ENCODE measurements at regions not wholly inside any gene's neighbourhood (a gene's known extent, or its start where the extent isn't known, plus 50 kb on each side); places are given as distances from the start of the nearest gene placed in this dataset.

DNA sequence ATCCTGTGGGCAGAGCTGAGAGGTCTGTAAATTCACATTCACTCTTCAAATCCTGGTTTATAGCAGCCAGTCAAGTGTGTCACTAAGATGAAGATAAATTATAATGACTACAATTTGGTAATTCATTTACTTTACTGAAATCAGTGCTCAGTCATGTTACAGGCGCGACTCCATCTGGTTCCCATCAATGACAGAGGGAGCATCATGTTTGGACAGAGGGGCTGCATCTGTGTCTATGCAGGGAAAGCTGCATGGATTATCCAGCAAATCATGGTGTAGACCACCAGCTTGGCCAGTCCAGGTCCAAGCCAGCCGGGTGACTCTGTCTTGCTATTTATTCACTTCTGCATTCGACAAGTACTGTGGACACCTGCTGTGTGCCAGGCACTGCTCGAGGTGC lies 214.1 kb upstream of the ZNF32 start:
- TF ChIP-seq EP300 (IDR thresholded peaks at IDR 0.05; ENCODE audit: borderline replicate concordance in 1 of 2, low read depth in 1 of 2, low read length in 1 of 2) (peak; percentile 8 to 95; a peak in 3 of 4 replicates), POLR2AphosphoS5 (IDR thresholded peaks at IDR 0.05; ENCODE audit: low read depth, low read length) (no peak; the same call in 1 of the 2 replicates)
- TF ChIP-seq, protein P1, sequence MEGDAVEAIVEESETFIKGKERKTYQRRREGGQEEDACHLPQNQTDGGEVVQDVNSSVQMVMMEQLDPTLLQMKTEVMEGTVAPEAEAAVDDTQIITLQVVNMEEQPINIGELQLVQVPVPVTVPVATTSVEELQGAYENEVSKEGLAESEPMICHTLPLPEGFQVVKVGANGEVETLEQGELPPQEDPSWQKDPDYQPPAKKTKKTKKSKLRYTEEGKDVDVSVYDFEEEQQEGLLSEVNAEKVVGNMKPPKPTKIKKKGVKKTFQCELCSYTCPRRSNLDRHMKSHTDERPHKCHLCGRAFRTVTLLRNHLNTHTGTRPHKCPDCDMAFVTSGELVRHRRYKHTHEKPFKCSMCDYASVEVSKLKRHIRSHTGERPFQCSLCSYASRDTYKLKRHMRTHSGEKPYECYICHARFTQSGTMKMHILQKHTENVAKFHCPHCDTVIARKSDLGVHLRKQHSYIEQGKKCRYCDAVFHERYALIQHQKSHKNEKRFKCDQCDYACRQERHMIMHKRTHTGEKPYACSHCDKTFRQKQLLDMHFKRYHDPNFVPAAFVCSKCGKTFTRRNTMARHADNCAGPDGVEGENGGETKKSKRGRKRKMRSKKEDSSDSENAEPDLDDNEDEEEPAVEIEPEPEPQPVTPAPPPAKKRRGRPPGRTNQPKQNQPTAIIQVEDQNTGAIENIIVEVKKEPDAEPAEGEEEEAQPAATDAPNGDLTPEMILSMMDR (IDR thresholded peaks at IDR 0.05) = no peak
